GM21786 (cell line): ENCODE measurements at regions not wholly inside any gene's neighbourhood (a gene's known extent, or its start where the extent isn't known, plus 50 kb on each side); places are given as distances from the start of the nearest gene placed in this dataset.
A peak's percentile ranks its signal among the peaks of the same experiment; 100 is the strongest.
"Not testable (repeated sequence)": the region's sequence is repeated elsewhere in the genome, so short reads cannot be mapped to it uniquely, and the experiment has no call there.

ENCODE experiments used
- ATAC-seq: cut with Tn5 transposase; IDR thresholded peaks from one replicate; pipeline ENCODE4 v1.9.1; 2021; ENCODE audit not compliant: unreplicated experiment

DNA sequence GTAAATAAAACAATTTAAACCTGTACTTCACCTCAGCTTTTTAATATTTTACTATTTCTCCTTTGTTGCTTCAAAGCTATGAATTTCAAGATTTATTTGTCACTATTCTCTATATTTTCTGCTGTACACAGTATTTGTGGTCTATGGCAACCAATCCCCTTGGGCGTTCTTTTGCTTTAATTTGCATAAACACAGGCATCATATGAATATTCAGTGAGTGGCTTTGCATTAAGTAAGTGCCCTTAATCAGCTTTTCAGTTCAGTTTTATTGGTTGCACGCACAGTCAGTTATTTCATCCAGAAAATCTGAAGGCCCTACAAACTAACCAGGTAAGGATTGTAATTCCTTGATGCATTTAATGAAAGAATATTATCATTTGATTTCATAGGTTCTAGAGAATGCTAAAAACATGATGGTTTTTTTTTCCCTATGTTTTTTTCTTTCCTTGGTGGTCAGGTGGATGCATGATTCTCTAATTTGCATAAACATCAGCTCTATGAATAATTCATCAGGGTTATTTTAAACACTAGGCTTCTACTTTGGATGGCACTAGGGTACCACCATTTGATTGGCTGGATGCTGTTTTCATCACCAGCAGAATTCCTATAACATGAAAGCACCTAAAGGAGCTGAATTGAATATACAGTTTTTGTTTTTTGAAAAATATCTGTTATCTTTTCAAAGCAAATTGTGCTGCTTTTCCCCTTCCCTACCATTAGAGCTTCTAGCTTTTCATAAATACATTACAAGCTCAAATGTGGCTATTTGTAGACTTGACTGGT lies 249.2 kb upstream of the CCNH start:
- no peak for ATAC-seq

DNA sequence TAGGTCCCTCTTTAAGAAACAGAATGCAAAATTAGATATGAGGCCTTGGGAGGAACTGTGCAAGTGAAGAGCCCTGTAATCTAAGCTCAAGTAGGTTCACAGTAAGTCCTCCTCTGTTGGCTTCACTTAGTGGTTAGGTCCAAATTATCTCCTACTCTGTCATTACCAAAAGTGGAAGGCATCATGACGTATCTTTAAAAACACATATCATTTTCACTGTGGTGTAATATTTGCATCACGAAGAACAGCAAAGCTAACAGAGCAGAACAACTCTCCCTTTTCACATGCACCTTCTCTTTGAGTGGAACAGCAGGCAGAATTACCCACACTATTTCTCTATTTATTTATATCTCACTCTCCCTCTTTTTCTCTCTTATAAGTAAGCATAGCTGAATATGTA lies 240.5 kb upstream of the CCNH start:
- no peak for ATAC-seq

DNA sequence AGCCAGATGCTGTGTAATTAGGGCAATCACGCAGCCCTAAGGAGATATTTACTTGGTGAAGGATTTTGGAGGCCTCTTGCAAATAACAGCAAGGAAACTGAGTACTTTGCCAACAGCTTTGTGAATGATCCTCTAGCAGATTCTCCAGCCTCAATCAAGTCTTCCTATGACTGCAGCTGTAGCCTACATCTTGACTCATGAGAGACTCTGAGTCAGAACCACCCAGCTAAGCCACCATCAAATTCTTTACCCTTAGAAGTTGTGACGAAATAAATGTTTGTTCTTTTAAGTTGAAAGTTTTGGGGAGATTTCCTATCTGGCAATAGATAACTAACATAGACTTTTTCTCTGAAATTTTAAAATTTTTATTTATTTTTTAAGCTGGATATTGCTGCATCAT lies 237.6 kb upstream of the CCNH start:
- ATAC-seq, result no peak

DNA sequence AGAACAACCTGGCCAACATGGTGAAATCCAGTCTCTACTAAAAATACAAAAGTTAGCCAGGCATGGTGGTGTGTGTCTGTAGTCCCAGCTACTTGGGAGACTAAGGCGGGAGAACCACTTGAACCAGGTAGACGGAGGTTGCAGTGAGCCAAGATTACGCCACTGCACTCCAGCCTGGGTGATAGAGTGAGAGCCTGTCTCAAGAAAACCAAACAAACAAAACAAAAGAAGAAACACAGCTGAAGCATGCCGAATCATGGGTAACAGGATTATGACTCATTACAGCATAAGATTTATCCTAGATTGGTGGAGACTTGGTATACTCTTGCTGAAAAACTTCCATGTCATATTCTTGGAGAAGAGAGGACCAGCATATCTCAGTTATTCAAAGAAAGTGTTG lies 236.7 kb upstream of the CCNH start:
- ATAC-seq, result no peak

DNA sequence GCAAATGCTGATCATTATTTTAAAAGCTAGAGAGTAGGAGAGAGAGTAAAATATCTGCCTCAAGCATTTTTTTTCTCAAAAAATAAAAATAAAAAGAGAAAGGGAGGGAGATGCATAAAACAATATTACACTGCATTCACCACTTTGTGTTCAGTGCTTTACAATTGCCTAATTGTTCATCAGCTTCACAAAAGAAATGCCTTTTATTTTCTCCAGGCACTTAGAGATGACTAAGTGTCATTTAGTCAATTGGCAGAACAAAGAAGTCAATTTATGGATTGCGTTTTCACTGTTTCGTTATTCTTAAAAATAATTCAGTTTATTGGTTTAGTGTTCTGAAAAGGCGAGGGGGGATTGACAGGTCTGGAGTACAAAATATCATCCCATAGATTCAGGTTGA lies 232.5 kb upstream of the CCNH start:
- ATAC-seq, result no peak

DNA sequence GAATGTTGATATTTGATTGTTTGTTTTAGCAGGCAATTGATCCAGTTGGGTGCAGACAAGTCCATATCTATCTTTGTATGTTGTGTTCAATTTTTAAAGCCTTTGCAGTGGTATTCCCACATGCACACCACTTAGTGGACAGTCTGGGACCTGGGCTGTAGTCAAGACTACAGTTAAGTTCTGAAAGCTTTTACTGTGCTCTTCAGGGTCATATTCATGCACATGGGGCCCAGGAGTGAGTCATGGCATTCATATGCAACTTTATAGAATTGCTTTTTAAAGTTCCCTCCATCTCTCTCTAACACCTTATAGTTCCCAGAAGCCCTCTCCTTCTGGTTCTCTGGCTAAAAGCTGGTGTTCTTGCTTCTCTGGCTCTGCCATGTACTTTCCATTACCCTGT lies 228.2 kb upstream of the CCNH start:
- ATAC-seq, result no peak

DNA sequence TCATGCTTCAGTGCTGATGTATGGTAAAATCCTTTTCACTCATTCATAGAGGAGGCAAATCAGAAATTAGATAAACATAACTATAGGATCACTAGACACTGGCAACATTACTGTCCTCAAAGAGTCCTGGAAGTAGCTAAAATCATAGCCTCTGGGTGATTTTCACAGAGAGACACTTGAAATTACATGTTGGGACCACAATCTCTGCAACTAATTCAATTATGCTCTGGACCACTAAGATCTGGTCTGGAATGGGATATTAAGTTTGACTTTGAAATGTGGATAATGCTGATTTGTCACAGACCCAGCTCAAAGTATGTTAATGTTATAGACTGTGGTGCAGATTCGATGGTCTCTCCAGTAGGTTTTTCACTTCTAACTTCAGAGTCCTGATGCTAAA lies 214.6 kb upstream of the CCNH start:
- no peak for ATAC-seq

DNA sequence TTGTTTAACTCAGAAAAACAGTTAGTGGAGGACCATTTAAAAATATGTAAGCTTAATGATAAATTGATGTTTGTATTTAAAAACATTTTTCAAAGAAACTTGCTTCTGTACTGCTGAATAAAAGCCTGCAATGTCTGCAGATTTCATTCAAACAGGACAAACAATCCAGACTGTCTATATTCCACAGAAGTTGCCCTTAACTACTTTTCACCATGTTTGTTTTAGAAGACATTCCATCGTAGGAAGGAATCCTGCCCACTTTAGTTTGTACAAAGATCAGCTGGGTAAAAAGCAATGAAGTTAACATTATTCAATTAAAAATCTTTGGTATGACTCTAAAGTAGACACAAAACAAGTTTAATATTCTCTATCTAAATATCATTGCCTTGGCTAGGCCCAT lies 195.7 kb upstream of the CCNH start:
- no peak for ATAC-seq

DNA sequence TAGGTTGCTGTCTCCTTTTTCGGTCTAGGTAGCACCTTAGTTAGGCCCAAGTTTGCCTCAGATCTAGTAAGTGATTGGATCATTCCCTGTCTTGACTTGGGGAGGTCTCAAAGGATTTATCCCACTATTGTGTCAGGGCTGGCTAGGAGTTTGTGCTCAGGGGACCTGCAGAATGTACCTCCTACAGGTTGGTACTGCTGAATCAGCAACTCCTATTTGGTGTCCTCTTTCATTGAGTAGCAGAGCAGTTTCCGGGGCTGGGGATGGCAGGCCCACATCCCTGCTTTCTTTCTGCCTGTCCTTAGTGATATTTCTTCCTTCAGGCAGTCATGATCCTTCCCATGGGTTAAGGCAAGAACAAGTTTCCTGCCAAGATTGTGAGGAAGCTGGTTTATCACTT lies 192.9 kb upstream of the CCNH start:
- no peak for ATAC-seq

DNA sequence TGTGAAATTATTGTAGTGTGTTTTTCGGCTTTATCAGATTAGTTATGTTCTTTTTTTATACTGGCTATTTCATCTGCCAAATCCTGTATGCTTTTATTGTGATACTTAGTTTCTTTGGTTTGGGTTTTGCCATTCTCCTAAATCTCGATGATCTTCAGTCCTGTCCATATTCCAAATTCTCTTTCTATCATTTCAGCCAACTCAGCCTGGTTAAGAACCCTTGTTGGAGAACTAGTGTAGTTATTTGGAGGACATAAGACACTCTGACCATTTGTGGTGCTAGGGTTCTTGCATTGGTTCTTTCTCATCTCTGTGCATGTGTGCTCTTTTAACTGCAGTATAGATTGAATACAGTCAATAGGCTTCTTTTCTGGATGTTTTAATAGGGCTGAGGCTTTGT lies 187.0 kb upstream of the CCNH start:
- no peak for ATAC-seq

DNA sequence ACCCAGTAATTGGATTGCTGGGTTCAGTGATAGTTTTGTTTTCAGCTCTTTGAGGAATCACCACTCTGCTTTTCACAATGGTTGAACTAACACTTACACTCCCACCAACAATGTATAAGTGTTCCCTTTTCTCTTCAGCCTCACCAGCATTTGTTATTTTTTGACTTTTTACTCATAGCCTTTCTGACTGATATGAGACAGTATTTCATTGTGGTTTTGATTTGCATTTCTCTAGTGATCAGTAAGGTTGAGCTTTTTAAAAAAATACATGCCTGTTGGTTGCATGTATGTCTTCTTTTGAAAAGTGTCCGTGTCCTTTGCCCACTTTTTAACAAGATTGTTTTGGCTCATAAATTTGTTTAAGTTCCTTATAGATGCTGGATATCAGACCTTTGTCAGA lies 185.7 kb upstream of the CCNH start:
- no peak for ATAC-seq

DNA sequence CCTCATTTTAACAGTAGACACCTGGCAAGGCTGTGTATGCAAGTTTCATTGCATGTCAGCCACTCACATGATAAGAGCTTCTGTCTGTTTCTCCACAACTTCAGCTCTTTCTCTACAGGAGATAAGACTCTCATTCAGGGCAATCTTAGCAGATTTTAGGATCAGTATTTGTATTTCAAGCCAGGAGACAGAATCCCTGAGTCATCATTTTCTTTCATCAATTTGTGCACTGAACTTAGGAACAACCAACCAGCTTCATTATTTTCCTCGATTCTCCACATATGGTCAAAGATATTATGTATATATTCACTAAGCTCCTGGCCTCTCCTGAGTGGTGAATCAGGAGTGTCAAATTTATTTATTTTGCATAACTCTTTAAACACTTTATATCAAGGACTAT lies 181.8 kb upstream of the CCNH start:
- ATAC-seq, result no peak

DNA sequence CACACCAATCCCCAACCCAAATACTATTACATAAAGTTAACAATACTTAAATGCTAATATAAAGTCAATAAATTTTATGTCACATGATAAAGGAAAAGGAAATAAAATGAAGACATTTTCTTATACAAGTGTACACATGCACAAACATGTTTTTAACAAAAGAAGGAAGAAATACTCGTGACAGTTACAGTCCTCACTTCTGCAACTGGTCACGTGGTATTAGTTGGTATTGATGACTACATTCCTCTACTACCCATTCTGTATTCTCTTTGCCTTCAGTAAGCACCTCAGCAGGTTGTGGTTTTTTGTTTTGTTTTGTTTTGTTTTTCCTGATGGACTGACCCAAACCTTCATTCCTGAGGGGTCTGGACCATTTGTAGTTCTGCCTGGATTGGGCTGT lies 176.9 kb upstream of the CCNH start:
- ATAC-seq, result no peak

DNA sequence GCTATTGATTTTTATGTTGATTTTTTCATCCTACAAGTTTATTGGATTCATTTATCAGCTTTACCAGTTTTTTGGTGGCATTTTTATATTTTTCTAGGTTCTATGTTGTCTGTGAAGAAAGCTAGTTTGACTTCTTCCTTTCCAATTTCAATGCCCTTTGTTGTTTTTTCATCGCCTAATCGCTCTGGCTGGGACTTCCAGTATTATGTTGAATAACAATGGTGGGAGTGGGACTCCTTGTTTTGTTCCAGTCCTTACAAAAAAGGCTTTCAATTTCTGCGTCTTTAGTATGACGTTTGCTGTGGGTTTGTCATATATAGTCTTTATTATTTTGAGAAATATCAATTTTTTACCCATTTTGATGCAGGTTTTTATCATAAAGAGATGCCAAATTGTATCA lies 175.6 kb upstream of the CCNH start:
- ATAC-seq, result no peak

DNA sequence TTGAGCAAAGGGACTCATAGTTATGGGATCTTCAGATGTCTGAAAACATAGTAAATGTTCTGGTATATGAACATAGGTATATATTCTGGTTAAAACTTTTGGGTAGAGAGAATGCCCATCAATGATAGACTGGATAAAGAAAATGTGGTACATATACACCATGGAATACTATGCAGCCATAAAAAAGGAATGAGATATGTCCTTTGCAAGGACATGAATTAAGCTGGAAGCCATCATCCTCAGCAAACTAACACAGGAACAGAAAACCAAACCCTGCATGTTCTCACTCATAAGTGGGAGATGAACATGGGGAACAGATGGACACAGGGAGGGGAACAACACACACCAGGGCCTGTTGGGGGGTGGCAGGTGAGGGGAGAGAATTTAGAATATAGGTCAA lies 171.0 kb upstream of the CCNH start:
- ATAC-seq, result not testable (repeated sequence)

DNA sequence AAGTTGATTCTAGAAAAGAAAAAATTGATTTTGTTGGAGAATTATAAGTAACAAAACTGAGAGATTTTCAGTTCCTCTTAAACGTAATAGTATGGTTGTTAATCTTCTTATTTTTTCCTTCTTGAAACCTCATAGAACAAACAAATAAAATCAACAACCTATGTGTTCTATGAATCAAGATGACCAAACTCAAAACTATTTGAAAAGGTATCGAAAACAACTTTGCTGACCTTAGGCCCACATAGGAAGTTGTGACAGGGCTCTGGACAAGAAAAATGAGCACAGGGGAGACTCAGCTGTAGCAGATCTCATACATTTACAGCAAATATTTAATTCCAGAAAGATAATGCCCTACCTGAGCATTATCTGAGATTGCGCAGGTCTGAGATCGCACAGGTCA lies 169.4 kb upstream of the CCNH start:
- peak; percentile 37 for ATAC-seq

DNA sequence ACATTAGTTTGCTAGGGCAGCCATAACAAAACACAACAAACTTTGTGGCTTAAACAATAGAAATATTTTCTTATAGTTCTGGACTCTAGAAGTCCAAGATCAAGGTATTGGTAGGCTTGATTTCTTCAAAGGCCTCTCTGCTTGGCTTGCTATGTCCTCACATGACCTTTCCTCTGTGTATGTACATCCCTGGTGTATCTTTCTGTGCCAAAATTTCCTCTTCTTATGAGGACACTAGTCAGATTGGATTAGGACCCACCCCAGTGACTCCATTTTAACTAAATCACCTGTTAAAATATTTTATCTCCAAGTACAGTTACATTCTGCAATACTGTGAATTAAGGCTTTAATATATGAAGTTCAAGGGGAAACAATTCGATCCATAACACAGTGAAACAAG lies 168.9 kb upstream of the CCNH start:
- no peak for ATAC-seq

DNA sequence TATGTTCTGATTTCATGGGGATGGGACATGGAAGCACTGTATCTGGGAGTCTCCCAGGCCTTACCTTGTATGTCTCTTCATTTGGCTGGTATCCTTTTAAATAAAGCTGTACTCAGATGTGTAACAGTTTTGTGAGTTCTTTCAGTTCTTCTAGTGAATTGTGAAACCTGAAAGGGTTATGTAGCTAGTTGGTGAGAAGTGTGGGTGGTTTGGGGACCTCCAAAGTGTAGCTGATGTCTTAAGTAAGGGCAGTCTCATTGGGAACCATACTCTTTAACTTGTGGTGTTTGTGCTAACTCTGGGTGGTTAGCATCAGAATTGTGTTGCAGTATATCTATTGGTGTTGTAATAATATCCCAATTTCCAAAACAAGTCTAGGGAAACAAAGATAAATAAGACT lies 166.9 kb upstream of the CCNH start:
- ATAC-seq, result no peak

DNA sequence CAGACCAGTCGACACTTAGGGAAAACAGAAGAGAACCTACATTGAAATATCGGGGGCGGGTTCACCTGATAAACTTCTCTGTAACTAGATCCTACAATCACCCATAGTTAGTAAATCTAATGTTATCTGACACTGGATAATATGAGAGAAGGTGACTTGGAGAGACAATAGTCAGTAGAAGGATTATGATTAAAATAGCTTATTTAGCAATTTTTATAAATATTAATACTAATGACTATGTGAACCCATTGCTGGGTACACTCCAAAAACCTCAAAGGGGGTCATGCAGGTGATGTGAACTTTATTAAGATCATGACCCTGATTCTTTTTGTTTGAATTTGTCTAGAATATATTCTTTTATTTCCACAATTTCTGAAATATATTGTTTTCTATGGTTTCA lies 164.1 kb upstream of the CCNH start:
- no peak for ATAC-seq

DNA sequence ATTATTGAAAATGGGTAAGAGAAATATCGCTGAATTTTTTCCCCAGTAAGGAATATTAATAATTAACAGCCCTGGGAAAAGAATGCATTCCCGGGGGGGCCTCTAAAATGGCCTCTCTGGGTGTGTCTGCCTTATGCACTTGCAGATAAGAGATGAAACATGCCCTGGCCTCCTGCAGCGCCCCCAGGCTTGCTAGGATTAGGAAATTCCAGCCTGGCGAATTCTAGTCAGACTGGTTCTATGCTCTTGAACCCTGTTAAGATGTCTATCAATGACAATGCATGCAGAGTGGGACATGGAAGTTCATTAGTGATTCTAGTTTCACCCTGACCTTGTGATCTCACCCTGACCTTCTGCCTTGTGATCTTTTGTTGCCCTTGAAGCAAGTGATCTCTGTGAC lies 163.6 kb upstream of the CCNH start:
- not testable (repeated sequence) for ATAC-seq

DNA sequence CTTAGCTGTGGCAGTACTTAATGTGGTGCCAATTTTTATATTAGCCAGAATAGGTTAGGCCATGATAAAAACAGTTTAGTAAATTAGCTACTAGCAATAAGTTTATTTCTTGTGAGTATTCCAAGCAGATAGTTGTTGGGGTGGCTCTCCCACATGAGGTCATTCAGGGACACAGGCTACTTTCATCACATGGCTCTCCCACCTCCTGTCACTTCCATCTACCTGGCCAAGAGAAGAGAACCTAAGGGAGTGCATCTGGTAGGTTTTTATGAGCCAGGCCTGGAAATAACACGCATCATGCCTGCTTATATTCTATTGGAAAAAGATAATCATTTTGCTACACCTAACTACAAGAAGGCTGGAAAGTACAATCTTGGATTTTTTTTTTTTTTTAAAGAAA lies 161.4 kb upstream of the CCNH start:
- ATAC-seq, result no peak

DNA sequence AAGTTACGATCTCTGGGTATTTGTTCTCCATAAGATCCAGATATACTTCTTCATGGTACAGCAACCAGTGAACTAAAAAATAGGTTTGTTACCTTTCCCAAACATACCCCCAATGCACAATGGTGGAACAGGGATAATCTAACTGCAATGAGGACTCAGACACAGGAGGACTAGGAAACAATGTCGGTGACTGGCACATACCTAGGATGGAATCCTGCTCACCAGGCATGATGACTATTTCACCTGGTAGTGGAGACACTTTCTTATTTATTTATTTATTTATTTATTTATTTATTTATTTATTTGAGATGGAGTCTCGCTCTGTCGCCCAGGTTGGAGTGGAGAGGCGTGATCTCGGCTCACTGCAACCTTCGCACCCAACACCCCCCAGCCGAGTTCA lies 159.9 kb upstream of the CCNH start:
- no peak for ATAC-seq

DNA sequence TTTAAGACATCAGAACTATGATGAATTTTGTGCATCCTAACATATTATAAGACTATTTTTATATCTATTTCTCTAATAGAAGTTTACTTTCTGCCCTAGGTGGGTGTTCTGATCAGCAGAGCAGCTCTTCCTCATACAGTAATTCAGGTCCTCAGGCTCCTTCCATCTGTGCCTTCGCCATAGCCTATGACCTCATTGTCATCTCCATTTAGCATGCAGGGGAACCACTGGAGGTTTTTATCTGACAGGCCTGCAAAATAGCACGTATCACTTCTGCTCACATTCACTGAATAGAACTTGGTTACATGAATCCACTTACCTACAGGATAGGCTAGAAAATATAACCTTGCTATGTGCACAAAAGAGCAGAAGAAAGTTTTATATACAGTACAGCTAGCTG lies 159.4 kb upstream of the CCNH start:
- no peak for ATAC-seq

DNA sequence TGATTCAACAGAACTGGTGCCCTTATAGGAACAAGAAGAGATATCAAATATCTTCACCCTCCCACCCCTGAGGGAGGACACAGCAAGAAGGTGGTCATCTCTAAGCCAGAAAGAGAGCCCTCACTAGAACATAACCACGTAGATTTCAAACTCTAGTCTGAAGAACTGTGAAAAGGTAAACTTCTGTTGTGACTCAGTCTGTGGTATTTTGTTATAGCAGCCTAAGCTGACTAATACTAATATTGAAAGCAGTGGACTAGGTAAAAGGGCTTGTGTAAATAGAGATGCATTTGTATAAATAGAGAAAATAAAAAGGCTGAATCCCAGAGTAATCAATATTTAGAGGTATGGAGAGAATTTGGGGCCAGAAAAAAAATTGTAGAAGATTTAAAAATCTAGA lies 157.6 kb upstream of the CCNH start:
- no peak for ATAC-seq
